ENCODE measurements at regions not wholly inside any gene's neighbourhood (a gene's known extent, or its start where the extent isn't known, plus 50 kb on each side); places are given as distances from the start of the nearest gene placed in this dataset.

- H3K9me3 ChIP-seq: no peaks in the 10 kb centered on the region
- no peak overlapping the region for H3K4me3 ChIP-seq
- H3K27ac ChIP-seq: peak overlapping the region; percentile 62 to 70
- intact Hi-C loops (cut with DNase I; ENCODE audit: low total_unique reads): no loop called here
- H3K4me1 ChIP-seq: no peaks in the 10 kb centered on the region
- H3K27me3 ChIP-seq: no peaks in the 10 kb centered on the region
- TF ChIP-seq POLR2A (IDR thresholded peaks at IDR 0.05) (no peak), CTCF (IDR thresholded peaks at IDR 0.05) (no peak)
- H3K36me3 ChIP-seq: no peaks in the 10 kb centered on the region
- DNase-seq: peak in 1 of 2 donors; percentile 32
These were observed 471.4 kb downstream of the SOX6 start for GRCh38 chr11:15884777-15885540.

GRCh38 chr11:15885854-15886253, 470.5 kb downstream of the SOX6 start:
- no peak overlapping the region for H3K4me3 ChIP-seq
- H3K36me3 ChIP-seq: no peaks in the 10 kb centered on the region
- no peak for DNase-seq
- no peak overlapping the region for H3K27ac ChIP-seq
- H3K27me3 ChIP-seq: no peaks in the 10 kb centered on the region
- TF ChIP-seq POLR2A (IDR thresholded peaks at IDR 0.05) (no peak), CTCF (IDR thresholded peaks at IDR 0.05) (no peak)
- no peaks in the 10 kb centered on the region for H3K4me1 ChIP-seq
- no peaks in the 10 kb centered on the region for H3K9me3 ChIP-seq
- intact Hi-C loops (cut with DNase I; ENCODE audit: low total_unique reads): no loop called here

DNA sequence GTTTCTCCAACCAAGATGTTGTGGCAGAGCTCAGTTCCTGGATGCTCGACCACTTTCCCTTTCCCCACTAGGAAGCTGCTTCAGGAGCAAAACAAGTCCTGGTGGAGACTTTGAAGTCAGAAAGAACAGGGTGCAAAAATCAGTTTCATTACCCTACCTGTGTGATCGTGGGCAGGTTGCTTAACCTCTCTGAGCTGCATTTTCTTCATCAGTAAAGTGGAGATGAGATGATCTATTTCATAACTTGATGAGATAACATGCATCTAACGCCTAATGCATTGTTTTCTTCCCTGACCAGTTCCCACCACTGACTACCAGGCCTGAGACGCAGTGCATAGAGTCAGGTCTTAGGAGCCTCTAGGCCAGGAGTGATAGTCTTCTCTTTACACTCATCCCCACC, 470.0 kb downstream of the SOX6 start:
- no peaks in the 10 kb centered on the region for H3K9me3 ChIP-seq
- no peaks in the 10 kb centered on the region for H3K36me3 ChIP-seq
- no peaks in the 10 kb centered on the region for H3K4me1 ChIP-seq
- H3K27ac ChIP-seq: no peak overlapping the region
- no peak overlapping the region for H3K4me3 ChIP-seq
- H3K27me3 ChIP-seq: no peaks in the 10 kb centered on the region
- TF ChIP-seq CTCF (IDR thresholded peaks at IDR 0.05) (no peak), POLR2A (IDR thresholded peaks at IDR 0.05) (no peak)
- intact Hi-C loops (cut with DNase I; ENCODE audit: low total_unique reads): no loop called here
- no peak for DNase-seq

DNA sequence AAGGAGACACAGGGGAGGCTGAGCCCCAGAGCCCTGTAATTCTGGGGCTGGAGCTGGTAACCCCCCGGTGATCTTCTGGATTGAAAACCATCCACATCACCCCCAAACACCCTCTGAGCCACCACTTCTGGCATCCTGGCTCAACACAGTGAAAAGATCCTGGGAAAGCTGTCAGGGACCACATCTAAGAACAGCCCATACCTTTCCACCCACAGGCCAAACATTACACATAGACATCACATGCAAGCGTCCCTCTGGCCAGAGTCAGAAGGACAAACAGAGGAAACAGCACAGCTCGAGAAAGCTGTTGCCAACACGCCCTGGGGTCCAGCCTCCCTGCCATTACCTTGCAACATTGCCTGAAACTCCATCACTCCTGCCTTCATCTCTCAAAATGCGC, 469.5 kb downstream of the SOX6 start:
- TF ChIP-seq CTCF (IDR thresholded peaks at IDR 0.05) (no peak), POLR2A (IDR thresholded peaks at IDR 0.05) (no peak)
- Histone ChIP-seq H3K36me3 (no peaks in the 10 kb centered on the region), H3K4me3 (no peak overlapping the region), H3K27ac (no peak overlapping the region), H3K9me3 (no peaks in the 10 kb centered on the region), H3K4me1 (no peaks in the 10 kb centered on the region), H3K27me3 (no peaks in the 10 kb centered on the region)
- intact Hi-C loops (cut with DNase I; ENCODE audit: low total_unique reads): no loop called here
- DNase-seq: no peak

GRCh38 chr11:15888556-15889345, 467.6 kb downstream of the SOX6 start:
- Histone ChIP-seq H3K27me3 (no peaks in the 10 kb centered on the region), H3K4me3 (no peak overlapping the region), H3K36me3 (no peaks in the 10 kb centered on the region), H3K4me1 (no peaks in the 10 kb centered on the region), H3K9me3 (no peaks in the 10 kb centered on the region), H3K27ac (no peak overlapping the region)
- DNase-seq: no peak
- TF ChIP-seq CTCF (IDR thresholded peaks at IDR 0.05) (no peak), POLR2A (IDR thresholded peaks at IDR 0.05) (no peak)
- intact Hi-C loops (cut with DNase I; ENCODE audit: low total_unique reads): no loop called here

All from uterus (tissue), 3 donors.